Liver (tissue), 3 donors: ENCODE measurements at regions not wholly inside any gene's neighbourhood (a gene's known extent, or its start where the extent isn't known, plus 50 kb on each side); places are given as distances from the start of the nearest gene placed in this dataset.

Source experiments
- GABPA ChIP-seq, 2 donors: IDR thresholded peaks in 1 of 2; conservative IDR thresholded peaks in 1 of 2; 2 replicates each; pipeline ENCODE4 v1.6.1; 2016; ENCODE audit warnings: antibody characterized with exemption in 2 of 2, mild to moderate bottlenecking in 1 of 2, moderate library complexity in 1 of 2
- RAD21 ChIP-seq, 2 donors: IDR thresholded peaks; 2 replicates each; pipeline ENCODE4 v1.6.1; 2016; ENCODE audit warnings: antibody characterized with exemption in 2 of 2, mild to moderate bottlenecking in 2 of 2
- TF ChIP-seq, protein P1 (sequence below): IDR thresholded peaks from 2 replicates; pipeline ENCODE4 v1.6.1; 2016; ENCODE audit warnings: antibody characterized with exemption
- TF ChIP-seq, protein P2 (sequence below): fragments of 150-350 bp; IDR thresholded peaks from 2 replicates; pipeline ENCODE4 v1.5.1; 2017; ENCODE audit warnings: improper control_type of control experiment, low read depth, low read length; ENCODE audit not compliant: missing input control
- TF ChIP-seq, protein P3 (sequence below): IDR thresholded peaks from 2 replicates; pipeline ENCODE4 v1.6.1; 2016; ENCODE audit warnings: antibody characterized with exemption, mild to moderate bottlenecking
- donor health status: healthy.
- donor health status: healthy.

DNA sequence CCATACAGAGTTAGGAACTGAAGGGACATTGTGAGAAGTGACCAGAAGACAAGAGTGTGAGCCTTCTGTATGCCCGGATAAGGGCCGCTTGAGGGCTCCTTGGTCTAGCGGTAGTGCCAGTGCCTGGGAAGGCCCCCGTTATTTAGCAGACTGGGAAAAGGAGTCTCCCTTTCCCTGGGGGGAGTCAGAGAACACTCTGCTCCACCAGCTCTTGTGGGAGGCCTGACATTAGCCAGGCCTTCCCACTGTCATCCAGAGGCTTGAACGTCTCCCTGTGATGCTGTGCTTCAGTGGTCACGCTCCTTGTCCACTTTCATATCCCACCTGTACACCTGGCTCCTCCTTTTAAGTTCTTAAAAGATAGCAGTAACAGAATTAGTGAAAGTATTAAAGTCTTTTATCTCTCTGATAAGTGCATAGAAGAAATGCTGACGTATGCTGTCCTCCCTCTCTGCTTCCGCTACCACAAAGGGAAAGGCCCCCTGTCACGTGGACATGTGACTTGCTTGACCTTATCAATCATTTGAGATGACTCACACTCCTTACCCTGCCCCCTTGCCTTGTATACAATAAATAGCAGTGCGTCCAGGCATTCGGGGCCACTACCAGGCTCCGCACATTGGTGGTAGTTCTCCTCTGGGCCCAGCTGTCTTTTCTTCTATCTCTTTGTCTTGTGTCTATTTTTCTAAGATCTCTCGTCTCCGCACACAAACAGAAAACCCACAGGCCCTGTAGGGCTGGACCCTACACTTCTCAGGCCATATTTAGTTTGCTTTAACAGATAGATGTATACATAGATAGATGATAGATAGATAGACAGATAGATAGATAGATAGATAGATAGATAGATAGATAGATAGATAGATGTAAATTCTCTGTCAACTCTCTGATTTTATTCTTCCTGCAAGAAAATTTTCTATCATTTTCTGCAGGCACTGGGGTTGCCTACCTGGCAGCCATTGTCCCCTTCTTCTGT lies 131.5 kb upstream of the JCAD start:
- TF ChIP-seq, protein P1, sequence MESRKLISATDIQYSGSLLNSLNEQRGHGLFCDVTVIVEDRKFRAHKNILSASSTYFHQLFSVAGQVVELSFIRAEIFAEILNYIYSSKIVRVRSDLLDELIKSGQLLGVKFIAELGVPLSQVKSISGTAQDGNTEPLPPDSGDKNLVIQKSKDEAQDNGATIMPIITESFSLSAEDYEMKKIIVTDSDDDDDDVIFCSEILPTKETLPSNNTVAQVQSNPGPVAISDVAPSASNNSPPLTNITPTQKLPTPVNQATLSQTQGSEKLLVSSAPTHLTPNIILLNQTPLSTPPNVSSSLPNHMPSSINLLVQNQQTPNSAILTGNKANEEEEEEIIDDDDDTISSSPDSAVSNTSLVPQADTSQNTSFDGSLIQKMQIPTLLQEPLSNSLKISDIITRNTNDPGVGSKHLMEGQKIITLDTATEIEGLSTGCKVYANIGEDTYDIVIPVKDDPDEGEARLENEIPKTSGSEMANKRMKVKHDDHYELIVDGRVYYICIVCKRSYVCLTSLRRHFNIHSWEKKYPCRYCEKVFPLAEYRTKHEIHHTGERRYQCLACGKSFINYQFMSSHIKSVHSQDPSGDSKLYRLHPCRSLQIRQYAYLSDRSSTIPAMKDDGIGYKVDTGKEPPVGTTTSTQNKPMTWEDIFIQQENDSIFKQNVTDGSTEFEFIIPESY, result no peak
- TF ChIP-seq, protein P2, sequence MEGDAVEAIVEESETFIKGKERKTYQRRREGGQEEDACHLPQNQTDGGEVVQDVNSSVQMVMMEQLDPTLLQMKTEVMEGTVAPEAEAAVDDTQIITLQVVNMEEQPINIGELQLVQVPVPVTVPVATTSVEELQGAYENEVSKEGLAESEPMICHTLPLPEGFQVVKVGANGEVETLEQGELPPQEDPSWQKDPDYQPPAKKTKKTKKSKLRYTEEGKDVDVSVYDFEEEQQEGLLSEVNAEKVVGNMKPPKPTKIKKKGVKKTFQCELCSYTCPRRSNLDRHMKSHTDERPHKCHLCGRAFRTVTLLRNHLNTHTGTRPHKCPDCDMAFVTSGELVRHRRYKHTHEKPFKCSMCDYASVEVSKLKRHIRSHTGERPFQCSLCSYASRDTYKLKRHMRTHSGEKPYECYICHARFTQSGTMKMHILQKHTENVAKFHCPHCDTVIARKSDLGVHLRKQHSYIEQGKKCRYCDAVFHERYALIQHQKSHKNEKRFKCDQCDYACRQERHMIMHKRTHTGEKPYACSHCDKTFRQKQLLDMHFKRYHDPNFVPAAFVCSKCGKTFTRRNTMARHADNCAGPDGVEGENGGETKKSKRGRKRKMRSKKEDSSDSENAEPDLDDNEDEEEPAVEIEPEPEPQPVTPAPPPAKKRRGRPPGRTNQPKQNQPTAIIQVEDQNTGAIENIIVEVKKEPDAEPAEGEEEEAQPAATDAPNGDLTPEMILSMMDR, result no peak
- TF ChIP-seq GABPA (IDR thresholded peaks at IDR 0.05 in 1 of 2, conservative IDR thresholded peaks at IDR 0.05 in 1 of 2), result no peak
- TF ChIP-seq, protein P3, sequence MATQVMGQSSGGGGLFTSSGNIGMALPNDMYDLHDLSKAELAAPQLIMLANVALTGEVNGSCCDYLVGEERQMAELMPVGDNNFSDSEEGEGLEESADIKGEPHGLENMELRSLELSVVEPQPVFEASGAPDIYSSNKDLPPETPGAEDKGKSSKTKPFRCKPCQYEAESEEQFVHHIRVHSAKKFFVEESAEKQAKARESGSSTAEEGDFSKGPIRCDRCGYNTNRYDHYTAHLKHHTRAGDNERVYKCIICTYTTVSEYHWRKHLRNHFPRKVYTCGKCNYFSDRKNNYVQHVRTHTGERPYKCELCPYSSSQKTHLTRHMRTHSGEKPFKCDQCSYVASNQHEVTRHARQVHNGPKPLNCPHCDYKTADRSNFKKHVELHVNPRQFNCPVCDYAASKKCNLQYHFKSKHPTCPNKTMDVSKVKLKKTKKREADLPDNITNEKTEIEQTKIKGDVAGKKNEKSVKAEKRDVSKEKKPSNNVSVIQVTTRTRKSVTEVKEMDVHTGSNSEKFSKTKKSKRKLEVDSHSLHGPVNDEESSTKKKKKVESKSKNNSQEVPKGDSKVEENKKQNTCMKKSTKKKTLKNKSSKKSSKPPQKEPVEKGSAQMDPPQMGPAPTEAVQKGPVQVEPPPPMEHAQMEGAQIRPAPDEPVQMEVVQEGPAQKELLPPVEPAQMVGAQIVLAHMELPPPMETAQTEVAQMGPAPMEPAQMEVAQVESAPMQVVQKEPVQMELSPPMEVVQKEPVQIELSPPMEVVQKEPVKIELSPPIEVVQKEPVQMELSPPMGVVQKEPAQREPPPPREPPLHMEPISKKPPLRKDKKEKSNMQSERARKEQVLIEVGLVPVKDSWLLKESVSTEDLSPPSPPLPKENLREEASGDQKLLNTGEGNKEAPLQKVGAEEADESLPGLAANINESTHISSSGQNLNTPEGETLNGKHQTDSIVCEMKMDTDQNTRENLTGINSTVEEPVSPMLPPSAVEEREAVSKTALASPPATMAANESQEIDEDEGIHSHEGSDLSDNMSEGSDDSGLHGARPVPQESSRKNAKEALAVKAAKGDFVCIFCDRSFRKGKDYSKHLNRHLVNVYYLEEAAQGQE, result no peak
- no peak for TF ChIP-seq RAD21 (IDR thresholded peaks at IDR 0.05)
